ENCODE measurements at regions not wholly inside any gene's neighbourhood (a gene's known extent, or its start where the extent isn't known, plus 50 kb on each side); places are given as distances from the start of the nearest gene placed in this dataset.
"Not testable (repeated sequence)": the region's sequence is repeated elsewhere in the genome, so short reads cannot be mapped to it uniquely, and the experiment has no call there.

- DNase-seq, result no peak
Observed at GRCh38 chr14:71165121-71166031, 258.1 kb downstream of the PCNX1 start.

DNA sequence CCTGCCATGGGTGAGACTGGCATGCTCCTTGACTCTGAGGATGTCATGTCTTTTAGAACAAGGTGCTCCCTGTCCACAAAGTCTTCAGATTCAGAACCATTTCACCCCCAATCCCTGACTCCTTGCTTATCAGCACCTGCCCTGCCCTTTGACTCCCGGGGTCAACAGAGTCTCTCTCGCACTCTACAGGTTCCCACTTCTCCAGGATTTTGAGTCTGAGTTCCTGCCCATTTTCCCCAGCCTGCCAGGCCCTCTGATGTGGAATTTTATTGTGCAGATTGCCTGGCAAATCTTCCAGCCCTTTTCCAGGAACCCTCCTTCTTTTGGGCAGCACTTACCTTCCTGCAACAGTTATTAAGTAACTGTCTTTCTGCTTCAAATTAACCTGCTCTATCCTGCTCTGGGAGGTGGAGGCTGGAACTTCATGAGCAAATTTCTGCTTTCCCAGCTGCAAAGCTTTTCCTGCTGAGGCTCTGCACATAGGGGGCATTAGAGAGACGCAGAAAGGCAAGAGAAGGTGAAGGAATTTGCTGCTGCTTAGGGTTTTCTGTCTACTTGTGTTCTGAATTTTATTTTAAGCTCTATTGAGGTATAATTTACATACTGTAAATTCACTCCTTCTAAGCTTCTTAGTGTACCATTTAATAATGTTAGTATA is 259.1 kb downstream of the PCNX1 start:
- DNase-seq, result peak; percentile 38 to 62

GRCh38 chr14:71167325-71167950 is 260.2 kb downstream of the PCNX1 start:
- DNase-seq, result not testable (repeated sequence)

- not testable (repeated sequence) for DNase-seq
Observed at GRCh38 chr14:71168161-71168560, 260.9 kb downstream of the PCNX1 start.

DNA sequence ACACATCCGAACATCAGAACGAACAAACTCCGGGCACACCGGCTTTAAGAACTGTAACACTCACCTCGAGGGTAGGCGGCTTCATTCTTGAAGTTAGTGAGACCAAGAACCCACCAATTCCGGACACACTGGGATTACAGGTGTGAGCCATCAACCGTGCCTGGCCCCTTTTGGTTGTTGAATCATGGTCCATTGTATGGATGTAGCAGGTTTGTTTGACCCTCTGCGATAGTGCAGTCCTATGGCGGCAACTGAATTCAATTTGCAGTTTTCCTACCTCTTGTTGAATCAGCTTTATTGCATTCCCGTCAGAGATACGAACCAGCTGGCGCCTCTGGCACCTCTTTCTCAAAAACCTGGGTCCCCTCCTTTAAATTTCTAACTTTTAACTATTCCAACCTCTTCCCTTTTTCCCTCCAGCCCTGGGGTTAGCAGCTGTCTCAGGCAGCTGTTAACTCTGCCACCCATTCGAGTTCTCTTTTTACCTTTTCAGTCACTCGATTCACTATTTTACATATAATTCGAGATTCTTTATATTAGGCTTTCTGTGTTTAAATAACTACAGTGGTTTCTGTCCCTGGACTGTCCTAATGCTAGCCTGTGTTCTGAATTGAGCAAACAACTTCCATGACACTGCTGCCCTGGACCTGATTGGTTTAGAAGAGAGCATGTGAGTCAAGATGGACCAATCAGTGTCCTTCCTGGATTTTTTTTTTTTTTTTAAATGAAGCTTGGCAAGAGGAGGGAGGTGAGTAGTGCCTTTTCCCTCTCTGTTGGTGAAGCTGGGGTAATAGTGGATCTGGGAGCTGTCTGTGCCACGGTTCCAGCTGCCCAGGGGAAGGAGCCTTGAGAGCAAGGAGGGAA is 261.5 kb downstream of the PCNX1 start:
- no peak for DNase-seq

DNA sequence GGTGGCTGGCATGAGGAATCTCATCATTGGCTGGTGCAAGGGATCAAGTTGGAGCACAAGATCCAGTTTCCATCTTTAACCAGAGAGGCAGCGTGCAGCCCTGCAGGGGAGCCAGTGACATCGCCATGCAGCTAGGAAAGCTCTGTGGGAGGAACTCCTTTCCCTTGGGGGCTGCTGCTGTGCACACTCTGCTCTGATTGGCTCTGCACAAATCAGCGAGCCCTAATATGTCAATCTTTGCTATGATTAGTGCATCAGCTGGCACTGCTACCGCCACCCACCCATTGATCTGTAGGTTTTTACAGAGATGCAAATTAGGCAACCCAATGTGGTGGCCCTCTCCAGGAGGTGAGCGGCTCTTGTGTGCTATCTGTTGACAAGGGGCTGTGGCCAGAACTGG is 262.6 kb downstream of the PCNX1 start:
- DNase-seq, result no peak

DNA sequence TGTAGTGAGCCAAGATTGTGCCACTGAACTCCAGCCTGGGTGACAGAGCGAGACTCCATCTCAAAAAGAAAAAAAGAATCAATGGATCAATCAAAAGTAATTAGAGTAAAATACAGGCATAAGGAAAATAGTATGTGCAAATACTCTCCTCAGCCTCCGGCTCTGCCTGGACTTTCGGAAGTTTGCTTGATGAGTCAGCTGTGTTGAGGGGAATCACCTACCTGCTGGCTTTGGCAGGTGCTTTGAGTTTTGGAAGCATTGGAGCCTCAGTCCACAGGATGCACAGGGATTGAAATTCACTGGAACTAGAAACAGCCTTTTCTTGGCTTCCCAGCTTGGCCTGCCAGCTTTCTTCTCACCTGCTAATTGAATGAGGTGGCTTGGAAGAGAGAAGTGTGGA is 268.2 kb downstream of the PCNX1 start:
- DNase-seq, result no peak

DNA sequence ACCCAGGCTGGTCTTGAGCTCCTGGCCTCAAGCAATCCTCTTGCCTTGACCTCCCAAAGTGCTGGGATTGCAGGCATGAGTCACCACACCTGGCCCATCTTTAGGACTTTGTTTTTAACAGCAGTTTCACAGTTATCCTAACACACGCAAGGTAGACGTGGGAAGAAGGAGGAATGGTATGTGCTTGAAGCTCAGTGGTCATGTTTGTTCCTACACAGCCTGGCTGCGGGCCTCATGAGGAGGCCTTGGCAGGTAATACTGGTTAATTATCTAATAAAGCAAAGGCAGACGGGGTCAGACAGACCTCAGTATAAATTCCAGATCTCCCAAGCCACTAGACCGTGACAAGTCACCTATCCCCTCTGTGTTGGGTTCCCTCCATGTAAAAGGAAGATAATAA is 271.8 kb downstream of the PCNX1 start:
- DNase-seq, result no peak

GRCh38 chr14:71180397-71180796 is 273.1 kb downstream of the PCNX1 start:
- no peak for DNase-seq

DNA sequence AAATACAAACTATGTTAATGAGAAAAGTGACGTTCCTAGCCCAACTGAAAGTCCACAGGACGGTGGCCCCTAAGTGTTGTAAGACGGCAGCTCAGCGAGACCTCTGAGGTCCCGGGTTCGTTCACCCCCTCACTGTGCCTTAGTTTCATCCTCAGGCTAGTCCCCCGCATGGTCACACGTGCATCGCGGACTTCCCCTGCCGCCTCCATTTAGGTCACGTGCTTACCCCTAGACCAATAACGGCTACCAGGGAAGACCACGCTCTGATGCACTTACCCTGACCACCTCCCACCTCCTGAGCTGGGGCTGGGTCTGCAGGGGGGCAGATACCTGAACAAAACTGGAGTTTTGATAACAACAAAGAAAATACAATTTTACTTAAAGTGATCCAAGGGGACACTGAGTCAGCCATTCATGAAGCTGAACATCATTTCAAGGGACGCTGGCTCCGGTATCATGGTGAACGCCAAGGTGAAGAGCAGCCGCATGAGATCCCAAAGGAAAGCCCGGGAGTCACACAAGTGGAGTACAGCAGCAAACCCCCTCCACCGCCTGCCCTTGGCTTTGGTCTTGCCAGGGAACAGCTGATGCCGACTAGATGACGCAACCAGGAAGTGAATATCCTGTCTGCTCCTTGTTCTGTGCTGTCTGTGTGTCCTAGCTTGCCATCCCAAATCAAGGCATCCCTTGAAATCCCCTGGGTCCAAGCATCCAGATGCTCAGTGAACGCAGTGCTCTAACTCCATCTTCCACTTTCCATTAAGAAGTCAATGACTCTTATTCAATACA is 274.1 kb downstream of the PCNX1 start:
- no peak for DNase-seq

DNA sequence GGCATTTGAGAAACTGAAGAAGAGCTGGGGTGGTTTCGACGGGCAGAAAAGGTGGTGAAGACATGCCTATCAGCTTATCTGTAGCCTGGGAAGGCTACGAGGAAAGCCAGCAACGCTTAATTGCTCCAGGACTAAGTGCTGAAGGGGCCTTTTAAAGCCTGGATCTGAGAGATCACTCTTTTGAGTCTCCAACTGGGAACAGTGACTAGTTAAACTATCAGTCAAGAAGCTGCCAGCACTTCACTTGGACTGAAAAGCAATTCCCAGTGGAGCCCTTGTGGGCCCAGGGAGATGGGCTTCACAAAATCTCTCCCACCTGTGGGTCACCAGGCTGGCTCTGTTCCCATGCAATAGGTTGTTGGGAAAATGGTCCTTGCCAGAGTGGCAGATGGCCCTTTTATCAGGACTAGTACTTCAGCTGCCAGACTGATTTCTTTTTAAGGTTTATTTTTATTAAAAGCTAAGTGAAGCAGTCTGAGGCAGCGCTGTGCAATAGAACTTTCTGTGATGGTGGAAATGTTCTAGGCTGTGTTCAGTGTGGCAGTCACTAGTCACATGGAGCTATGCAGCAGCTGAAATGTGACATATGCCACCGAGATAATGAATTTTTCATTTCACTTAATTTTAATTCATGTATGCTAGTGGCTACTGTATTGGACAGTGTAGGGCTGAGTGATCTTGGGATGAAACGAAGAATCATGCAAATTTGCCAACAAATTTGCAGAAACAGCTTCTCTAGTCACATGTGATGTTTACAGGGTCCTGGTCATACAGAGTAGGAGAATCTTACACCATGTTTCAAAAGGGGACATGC is 276.8 kb downstream of the PCNX1 start:
- DNase-seq, result no peak

DNA sequence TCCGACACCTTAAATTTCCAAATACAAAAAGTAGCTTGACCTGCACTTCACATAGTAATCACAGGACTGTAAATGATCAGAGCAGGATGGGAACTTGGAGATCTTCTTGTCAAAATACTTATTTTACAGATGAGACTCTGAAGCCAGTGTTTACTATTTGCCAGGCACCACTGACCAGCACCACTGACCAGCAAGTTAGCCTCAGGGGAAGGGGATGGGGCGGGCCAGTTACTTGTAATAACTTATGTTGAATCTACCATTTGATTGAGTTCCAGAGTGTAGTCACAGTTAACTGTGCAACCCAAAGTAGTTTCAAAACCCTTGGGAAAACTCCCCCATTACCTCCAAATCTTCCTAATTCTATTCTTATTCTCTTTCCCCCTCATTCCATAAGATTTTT is 278.4 kb downstream of the PCNX1 start:
- DNase-seq, result no peak

DNA sequence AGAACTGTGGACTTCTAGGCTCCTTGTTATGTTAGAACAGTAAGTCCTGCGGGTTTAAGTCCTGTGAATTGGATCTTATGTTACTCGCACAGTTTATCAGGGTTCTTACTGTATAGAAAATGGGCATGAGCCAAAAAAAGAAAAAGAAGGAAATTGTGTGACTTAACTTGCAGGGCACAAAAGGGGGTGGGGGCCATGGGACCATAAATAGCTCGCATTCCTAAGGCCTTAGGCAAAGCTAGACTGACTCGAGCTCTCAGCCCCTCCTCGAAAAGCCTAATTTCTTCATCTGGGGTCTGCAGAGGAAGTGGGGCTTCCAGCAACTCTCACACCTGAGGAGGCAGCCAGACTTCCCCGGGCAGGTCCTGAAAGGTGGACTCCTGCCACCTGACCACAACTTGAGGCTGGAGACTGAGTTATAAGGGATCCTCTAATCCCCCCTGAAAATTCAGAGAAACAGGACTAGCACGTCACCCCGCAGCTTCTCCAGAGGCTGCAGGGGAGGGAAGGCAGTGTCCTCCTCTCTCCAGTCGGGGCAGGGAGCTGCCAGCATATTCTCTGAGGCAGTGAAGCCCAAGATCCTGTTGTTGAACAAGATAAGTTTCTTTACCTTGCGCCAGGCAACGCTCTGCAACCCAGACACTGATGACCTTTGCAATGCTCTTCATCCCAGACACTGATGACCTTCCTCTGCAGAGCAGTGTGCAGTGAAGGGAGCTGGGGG is 280.5 kb downstream of the PCNX1 start:
- no peak for DNase-seq

DNA sequence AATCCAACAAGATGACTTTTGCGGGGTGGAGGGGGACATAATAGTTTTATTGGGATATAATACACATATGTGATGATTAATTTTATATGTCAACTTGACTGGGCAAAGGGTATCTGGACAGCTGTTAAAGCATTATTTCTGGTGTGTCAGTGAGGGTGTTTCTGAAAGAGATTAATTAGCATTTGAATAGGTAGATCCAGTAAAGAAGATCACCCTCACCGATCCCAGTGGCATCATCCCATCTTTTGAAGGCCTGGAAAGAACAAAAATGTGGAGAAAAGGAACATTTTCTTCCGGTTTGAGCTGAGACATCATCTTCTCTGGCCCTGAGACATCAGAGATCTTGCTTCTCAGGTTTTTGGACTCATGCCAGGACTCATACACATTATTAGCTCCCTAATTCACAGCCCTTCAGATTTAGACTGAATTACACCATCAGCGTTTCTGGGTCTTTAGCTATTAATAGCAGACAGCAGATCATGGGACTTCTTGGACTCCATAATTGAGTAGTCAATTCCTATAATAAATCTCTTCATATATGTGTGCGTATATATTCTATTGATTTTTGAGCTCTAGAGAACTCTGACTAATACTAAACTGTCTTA is 283.6 kb downstream of the PCNX1 start:
- DNase-seq, result no peak

DNA sequence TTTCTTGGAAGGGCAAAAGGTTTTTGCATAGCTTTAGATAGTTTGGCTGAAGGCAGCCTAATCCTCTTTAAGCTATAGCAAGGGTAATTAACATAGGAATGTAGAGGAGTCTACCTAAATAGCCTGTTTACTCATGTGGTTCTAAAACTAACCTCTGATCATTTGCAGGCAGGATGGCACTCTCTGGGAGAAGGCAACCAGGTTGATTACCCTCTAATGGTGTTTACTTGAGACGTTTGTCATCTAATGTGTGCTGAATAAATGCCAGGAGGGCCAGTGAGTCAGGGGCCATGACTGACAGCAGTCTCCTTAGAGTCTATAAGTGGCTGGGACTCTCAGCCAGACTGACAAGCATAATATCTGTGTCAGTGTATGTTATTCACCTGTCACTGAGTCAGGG is 286.4 kb downstream of the PCNX1 start:
- DNase-seq, result no peak

DNA sequence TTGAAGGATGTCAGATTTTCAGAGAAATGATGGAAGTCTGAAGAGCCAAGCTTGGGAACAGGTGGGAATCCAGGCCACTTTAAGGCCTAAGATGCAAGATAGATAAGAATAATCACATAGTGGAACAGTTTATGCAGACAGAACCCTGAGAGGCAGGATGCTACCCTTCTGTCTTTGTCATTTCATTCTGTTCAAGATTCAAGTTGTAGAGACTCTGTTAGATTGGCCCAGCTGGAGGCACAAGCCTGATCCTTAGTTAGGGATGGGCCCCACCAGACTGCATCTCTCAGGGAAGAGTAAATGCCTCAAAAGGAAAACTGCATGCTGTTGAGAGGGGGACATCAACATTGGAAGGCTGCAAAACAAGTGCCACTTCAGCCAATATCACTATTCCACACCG is 287.0 kb downstream of the PCNX1 start:
- no peak for DNase-seq

DNA sequence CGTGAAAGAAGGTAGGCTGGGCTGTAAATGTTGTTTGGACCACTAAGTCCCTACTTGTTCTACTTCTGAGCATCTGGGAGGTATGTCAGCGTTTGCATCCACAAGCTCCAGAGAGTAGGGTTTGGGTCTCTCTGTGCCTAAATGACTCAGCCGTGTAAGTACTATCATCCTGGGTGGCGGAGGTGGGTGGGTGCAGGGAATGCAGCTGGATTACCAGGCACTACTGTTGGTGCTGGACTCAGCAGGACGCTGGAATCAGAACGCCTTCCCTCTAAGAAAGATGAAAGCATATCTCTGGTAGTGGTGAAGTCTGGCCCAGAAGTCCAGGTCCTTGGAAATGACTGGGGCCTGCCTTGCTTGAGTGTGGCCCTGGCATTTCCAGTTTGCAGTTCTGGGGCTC is 289.7 kb downstream of the PCNX1 start:
- no peak for DNase-seq

- no peak for DNase-seq
Observed at GRCh38 chr14:71198687-71199086, 291.4 kb downstream of the PCNX1 start.

GRCh38 chr14:71201840-71202239 is 294.6 kb downstream of the PCNX1 start:
- no peak for DNase-seq

All from right lung (tissue), 2 donors.